ENCODE measurements at regions not wholly inside any gene's neighbourhood (a gene's known extent, or its start where the extent isn't known, plus 50 kb on each side); places are given as distances from the start of the nearest gene placed in this dataset.

- Histone ChIP-seq H3K4me1 (ENCODE audit: control insufficient read depth, extremely low read depth, insufficient read depth, low read length) (no peaks in the 10 kb centered on the region), H3K4me2 (ENCODE audit: insufficient read depth, low read length) (no peak overlapping the region), H3K9me3 (replicated peaks; ENCODE audit: control insufficient read depth, insufficient read depth, low read length) (no peaks in the 10 kb centered on the region), H4K20me1 (replicated peaks; ENCODE audit: control insufficient read depth, extremely low read depth, insufficient read depth, low read length) (no peaks in the 10 kb centered on the region), H2AFZ (ENCODE audit: low read depth, low read length) (no peak overlapping the region), H3K79me2 (ENCODE audit: control insufficient read depth, insufficient read depth, low read length) (no peaks in the 10 kb centered on the region), H3K4me3 (replicated peaks in 1 of 3; ENCODE audit: insufficient read depth in 1 of 3, low read depth in 1 of 3, low read length in 3 of 3) (no peak overlapping the region), H3K27ac (ENCODE audit: insufficient read depth, low read depth, low read length) (no peak overlapping the region), H3K27me3 (ENCODE audit: control insufficient read depth in 2 of 2, insufficient read depth in 2 of 2, low read length in 2 of 2) (no peaks in the 10 kb centered on the region), H3K9me1 (replicated peaks; ENCODE audit: control insufficient read depth, extremely low read depth, insufficient read depth, low read length) (no peaks in the 10 kb centered on the region), H3K36me3 (ENCODE audit: control insufficient read depth in 2 of 2, extremely low read depth in 1 of 2, insufficient read depth in 2 of 2, low read length in 2 of 2) (no peaks in the 10 kb centered on the region), H3K9ac (replicated peaks; ENCODE audit: extremely low read depth, insufficient read depth, low read length) (no peak overlapping the region)
- intact Hi-C loops (cut with micrococcal nuclease) (no loop called here), dilution Hi-C loops (cut with MboI; ENCODE audit: extremely low pct_ligation_motif_present, low sequenced_read_pairs) (no loop called here)
- no TSS peak for BruUV-seq (replicated peaks)
- FAIRE-seq (no peak), DNase-seq (ENCODE audit: low read depth, low spot score) (no peak)
- ChIA-PET POLR2A (no interaction called here), CTCF (interaction anchor here (1.0 kb wide), 1 partner anchor 15 kb away, joined by 3 read pairs; no protein-coding TSS in a partner anchor)
- TF ChIP-seq POLR2AphosphoS5 (IDR thresholded peaks at IDR 0.05; ENCODE audit: insufficient read depth, low read depth, low read length) (no peak), MAX (IDR thresholded peaks at IDR 0.05; ENCODE audit: insufficient read depth, insufficient read length) (no peak), GATA2 (IDR thresholded peaks at IDR 0.05; ENCODE audit: insufficient read depth, insufficient read length, low read depth, low read length) (no peak), JUN (IDR thresholded peaks at IDR 0.05; ENCODE audit: borderline replicate concordance, insufficient read depth, insufficient read length, low read depth) (no peak), FOS (IDR thresholded peaks at IDR 0.05; ENCODE audit: borderline replicate concordance, insufficient read depth, low read length) (no peak), POLR2A (IDR thresholded peaks at IDR 0.05; ENCODE audit: low read depth, low read length) (no peak), MYC (IDR thresholded peaks at IDR 0.05; ENCODE audit: low read depth, low read length) (no peak), CTCF (IDR thresholded peaks at IDR 0.05; ENCODE audit: extremely low read depth in 1 of 2, insufficient read depth in 1 of 2, low read depth in 1 of 2, low read length in 2 of 2) (no peak), EZH2 (IDR thresholded peaks at IDR 0.05; ENCODE audit: borderline replicate concordance, low read depth, low read length, severe bottlenecking) (no peak)
These were observed 493.3 kb upstream of the GCFC2 start for GRCh38 chr2:76204048-76204447.

Data from endothelial cell of umbilical vein (primary cell).